A673 (cell line): ENCODE measurements at regions not wholly inside any gene's neighbourhood (a gene's known extent, or its start where the extent isn't known, plus 50 kb on each side); places are given as distances from the start of the nearest gene placed in this dataset.

Experiments
- CTCF ChIP-seq: fragments of 300-800, 200-600 bp; sonication (generic); conservative IDR thresholded peaks from 2 replicates; pipeline ENCODE4 v1.5.1; 2017; ENCODE audit warnings: low read depth, mild to moderate bottlenecking, antibody characterized with exemption, low read length, moderate library complexity, mixed read lengths
- EZH2 ChIP-seq: fragments of 200-600 bp; sonication (generic); IDR thresholded peaks from 2 replicates; pipeline ENCODE4 v1.6.1; 2017; ENCODE audit warnings: borderline replicate concordance, low read depth, mild to moderate bottlenecking, mixed read lengths, antibody characterized with exemption, low read length; ENCODE audit not compliant: poor library complexity, severe bottlenecking

GRCh38 chr22:49507607-49508292 is 319.9 kb downstream of the BRD1 start:
- no peak for TF ChIP-seq EZH2
- TF ChIP-seq CTCF = no peak
